Muscle of back (tissue), 3 donors: ENCODE measurements at regions not wholly inside any gene's neighbourhood (a gene's known extent, or its start where the extent isn't known, plus 50 kb on each side); places are given as distances from the start of the nearest gene placed in this dataset.

Source experiments
- DNase-seq, 3 donors: peaks; one replicate each; pipeline versions ENCODE4 v3.0.0 to v3.0.0-alpha.2; 2013

GRCh38 chr4:130333241-130333759 is 1237.3 kb downstream of the C4orf33 start:
- DNase-seq = no peak

DNA sequence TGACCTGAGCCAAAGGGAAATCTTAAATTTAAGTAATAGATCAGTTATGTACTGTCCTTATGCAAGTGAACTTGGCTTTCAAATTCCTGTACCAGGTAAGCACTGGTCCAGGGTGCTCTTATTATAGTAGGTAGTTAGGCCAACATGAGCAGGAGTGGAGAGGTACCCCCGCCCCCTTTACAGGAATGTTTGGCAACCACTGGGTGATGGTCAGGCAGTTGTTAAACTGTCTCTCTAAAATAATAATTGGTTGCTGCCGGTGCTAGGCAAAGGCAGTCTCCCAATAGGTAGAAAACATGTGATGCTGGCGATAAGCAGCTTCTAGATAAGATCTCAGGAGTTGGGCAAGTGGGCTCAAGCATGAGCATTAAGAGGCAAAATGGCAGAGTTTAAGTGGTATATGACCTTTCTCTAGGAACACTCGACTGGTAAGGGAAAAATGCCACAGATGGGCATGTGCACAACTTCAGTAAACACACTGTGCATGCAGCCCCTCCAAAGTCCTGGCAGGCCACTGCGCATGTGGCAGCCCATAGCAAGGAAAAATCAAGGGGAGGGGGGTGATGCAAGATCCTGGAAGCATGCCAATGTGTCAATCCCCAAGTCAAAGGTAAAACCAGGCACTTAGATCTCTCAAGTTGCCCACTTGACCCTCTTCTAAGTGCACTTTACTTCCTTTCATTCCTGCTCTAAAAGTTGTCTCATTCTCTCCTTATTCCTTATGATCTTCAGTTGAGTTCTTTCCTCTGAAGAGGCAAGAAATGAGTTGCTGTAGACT is 1239.7 kb downstream of the C4orf33 start:
- no peak for DNase-seq

- DNase-seq = peak in 2 of 3 donors; percentile 2
These were observed 1240.7 kb downstream of the C4orf33 start for GRCh38 chr4:130336585-130337217.

DNA sequence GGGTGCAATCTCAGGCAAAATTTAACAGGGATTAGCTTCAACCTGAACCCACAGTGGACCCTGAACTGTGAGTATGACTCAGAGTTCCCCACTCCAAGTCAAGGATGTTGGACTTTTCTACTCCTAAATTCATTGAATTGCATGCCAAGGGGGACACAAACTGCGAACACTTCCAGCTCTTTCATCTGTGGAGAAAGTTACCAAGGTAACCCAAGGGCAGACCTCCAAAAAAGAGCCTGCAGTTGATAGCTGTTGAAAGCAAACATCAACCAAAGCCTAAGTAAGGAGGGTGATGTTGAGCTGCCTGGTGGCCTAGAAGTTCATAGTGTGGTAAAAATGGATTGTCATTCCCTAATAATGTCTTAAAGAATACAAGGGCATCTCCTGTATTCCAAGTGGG is 1242.9 kb downstream of the C4orf33 start:
- no peak for DNase-seq

DNA sequence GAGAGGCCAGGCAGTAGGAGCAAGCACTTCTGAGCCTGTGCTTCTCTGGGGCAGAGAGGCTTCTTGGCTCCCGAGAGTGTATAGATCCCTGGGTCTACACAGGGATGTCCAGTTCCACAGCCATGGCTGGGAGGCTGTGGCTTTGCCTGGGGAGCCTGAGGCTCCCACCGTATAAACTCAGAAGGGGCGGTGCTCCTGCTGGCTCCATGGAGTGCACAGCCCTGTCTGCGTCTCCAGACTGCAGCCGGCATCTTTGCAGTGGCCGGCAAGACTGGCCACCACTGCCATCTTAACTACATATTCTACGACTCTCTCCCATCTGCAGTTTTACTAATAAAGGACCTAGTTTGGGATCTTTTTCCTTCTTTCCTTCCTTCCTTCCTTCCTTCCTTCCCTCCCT is 1253.8 kb downstream of the C4orf33 start:
- DNase-seq = no peak

DNA sequence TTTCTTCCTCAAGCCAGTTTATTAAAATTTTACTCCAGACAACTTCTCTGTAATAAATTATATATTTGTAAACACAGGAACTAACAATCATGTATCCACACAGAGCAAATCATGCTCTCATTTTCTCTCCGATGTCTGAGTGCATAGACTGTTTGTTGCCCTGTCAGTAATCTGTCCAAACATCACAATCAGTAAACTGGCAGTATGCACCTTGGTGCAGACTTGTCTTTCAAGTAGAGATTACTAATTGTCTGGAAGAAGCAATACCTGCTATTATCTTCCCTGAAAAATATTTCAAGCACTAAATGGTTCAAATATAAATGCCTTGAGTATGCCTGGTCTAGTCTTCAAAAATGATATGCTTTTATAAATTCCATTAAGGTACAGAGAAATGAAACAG is 1260.9 kb downstream of the C4orf33 start:
- DNase-seq = no peak

- peak; percentile 7 to 40 (median 14) for DNase-seq
These were observed 1263.6 kb downstream of the C4orf33 start for GRCh38 chr4:130359542-130359941.

DNA sequence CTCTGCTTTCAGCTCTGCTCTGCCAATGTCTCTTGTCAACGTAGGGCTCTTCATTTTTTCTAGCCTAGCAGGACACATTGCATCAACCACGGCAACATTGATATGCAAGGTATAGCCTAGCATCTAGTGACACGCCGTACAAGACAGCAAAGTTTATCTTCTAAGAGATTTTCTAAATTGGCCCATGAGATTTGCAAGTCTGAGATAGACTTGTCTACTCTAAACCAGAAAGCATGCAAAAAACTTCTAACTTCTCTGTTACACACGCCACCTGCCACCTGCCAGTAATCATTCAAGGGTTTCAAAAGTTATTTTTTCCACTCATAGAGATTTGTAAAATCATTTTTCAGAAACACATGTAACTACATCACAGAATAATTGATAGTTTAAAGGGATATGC is 1265.7 kb downstream of the C4orf33 start:
- DNase-seq = no peak

- no peak for DNase-seq
These were observed 1272.7 kb downstream of the C4orf33 start for GRCh38 chr4:130368668-130369067.

DNA sequence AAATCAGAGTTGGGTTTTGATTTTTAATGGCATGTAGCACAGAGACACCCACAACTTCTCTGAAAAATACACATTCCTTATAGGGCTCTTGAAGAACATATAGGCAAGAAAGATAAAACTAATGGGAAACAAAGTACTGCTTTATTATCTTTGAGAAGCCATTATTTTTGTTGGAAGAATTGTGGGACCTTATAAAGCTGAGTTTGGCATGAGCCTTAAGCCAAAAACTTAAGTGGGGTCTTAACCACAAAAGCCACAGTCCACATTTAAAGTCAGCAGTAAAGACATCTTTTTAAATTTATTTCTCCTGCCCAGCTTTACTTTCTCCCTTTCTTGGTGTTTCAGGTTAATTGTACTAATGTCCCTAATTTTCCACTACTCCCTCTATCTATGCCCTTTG is 1297.3 kb downstream of the C4orf33 start:
- DNase-seq = no peak

DNA sequence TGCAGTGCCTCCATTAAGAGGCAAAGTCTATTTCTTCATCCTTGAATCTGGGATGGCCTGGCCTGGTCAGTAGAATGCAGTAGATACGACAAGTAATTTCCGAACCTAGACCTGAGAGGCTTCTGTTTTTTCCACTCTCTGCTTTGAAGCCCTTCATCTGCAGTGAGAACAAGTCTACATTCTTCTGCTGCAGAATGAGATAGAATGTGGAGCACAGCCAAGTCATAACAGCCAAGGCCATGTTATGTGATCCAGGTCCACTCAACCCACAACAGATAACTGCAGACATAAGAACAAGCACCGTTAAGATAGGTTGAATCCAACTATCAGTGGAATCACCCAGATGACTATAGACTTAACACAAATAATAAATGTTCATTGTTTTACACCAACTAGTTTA is 1297.7 kb downstream of the C4orf33 start:
- peak in 2 of 3 donors; percentile 2 to 6 for DNase-seq

GRCh38 chr4:130395871-130396270 is 1299.9 kb downstream of the C4orf33 start:
- DNase-seq = peak in 2 of 3 donors; percentile 1 to 66

DNA sequence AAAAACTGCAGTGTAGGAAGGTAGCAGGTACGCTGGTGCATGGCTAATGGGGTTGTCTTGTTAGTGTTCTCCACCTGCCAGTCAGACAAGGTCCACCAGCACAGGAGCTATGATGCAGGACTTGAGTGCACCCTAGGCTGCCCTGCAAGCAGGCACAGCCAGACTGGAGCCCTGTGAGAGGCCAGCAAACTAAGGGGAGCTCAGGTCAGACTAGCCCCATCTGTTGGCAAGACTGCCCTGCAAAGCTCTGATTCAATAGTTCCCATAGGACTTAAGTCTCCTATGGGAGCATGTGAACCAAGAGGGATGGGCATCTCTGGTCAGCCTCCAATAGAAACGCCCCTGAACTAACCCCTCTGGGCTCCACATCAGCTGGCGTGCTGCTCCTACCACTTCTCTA is 1307.3 kb downstream of the C4orf33 start:
- no peak for DNase-seq

GRCh38 chr4:130416228-130416627 is 1320.3 kb downstream of the C4orf33 start:
- DNase-seq = no peak

GRCh38 chr4:130419211-130419975 is 1323.4 kb downstream of the C4orf33 start:
- DNase-seq = no peak

DNA sequence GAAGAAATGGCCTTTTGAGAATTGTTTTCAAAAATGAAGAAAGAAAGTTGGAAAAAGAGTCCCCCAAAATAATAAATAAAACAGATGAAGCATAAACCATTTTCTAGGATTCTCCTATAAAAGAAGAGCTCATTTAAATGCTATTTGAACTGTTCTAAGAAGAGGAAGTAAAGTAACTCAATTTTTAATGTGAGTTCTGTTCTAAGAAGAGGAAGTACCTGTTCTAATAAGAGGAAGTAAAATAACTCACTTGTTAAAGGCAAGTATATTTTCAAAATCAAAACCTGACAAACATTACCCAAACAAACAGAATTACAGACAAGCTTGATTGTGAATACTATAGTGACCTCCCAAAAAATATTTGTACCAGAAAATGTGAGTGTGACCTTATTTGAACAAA is 1326.3 kb downstream of the C4orf33 start:
- no peak for DNase-seq

- DNase-seq = no peak
These were observed 1328.3 kb downstream of the C4orf33 start for GRCh38 chr4:130424211-130424610.

DNA sequence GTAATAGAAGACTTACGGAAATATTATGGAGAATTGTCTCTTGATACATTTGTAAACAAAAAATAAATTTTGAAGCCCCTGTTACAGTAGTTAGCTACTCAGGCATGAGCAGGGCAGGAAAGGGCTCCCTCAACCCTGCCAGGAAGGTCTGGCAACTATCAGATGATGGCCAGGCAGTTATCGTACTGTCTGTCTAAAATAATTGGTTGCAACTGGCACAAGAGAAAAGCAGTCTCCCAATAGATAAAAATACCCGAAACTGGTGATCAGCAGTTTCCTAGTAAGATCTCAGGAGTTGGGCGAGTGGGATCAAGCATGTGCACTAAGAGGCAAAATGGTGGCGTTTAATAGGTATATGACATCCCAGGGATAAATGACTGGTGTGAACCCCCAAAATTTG is 1336.3 kb downstream of the C4orf33 start:
- DNase-seq = no peak

DNA sequence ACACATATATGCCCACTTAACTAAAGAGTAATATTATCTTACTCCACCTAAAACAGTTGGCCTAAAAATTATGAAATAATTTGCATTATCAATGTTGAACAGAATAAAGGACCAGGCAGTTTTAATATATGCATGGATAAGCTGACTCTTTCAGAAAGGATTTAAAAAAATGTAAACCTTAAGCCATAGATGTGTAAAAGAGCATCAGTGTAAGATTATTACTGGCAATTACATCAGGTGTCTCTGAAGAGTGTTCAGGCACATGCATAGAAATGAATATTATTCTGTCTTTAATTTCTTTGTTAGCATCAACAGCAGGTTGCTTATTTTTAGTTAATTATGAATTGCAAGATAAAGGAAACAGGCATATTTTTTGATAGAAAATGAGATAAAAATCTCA is 1353.8 kb downstream of the C4orf33 start:
- no peak for DNase-seq

GRCh38 chr4:130468340-130468739 is 1372.4 kb downstream of the C4orf33 start:
- DNase-seq = no peak

- DNase-seq = peak in 1 of 3 donors; percentile 31
These were observed 1382.5 kb downstream of the C4orf33 start for GRCh38 chr4:130478406-130478805.

DNA sequence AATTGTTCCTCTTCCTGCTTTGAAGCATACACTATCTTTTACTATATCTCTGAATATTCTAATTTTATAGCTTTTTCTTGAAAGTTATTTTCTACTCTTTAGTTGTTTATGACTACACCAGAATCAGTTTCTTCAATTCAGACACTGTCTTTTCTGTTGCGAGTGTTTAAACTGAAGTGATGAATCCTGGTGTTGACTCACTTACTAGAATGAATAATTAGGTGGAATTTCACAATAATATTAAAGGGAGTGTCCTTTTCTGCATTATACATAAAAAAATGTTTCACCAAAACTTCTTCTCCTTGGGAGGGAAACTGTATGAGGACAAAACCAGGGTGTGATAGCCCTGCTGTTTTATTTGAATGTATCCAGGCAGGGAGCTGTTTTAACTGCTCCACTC is 1383.1 kb downstream of the C4orf33 start:
- DNase-seq = no peak

GRCh38 chr4:130479674-130480073 is 1383.7 kb downstream of the C4orf33 start:
- no peak for DNase-seq
